Anterior cingulate cortex (tissue), 58 donors: ENCODE measurements at regions not wholly inside any gene's neighbourhood (a gene's known extent, or its start where the extent isn't known, plus 50 kb on each side); places are given as distances from the start of the nearest gene placed in this dataset.
"Not testable (repeated sequence)": the region's sequence is repeated elsewhere in the genome, so short reads cannot be mapped to it uniquely, and the experiment has no call there.

ENCODE experiments used
- DNase-seq, 58 donors: peaks; one replicate each; lab custom pipeline; 2025; lab: John Stamatoyannopoulos, UW

GRCh38 chr4:23423540-23423939, 466.3 kb downstream of the PPARGC1A start:
- no peak for DNase-seq

- DNase-seq: no peak
These were observed 467.0 kb downstream of the PPARGC1A start for GRCh38 chr4:23422878-23423277.

GRCh38 chr4:23413631-23414030, 476.2 kb downstream of the PPARGC1A start:
- DNase-seq: no peak

GRCh38 chr4:23412701-23413100, 477.1 kb downstream of the PPARGC1A start:
- no peak for DNase-seq

- not testable (repeated sequence) for DNase-seq
These were observed 480.9 kb downstream of the PPARGC1A start for GRCh38 chr4:23408913-23409312.

- DNase-seq: no peak
These were observed 488.3 kb downstream of the PPARGC1A start for GRCh38 chr4:23401572-23401971.

GRCh38 chr4:23392860-23393458, 496.9 kb downstream of the PPARGC1A start:
- DNase-seq: no peak

- no peak for DNase-seq
These were observed 499.6 kb downstream of the PPARGC1A start for GRCh38 chr4:23390246-23390645.

GRCh38 chr4:23388699-23389395, 501.0 kb downstream of the PPARGC1A start:
- DNase-seq: no peak

- no peak for DNase-seq
These were observed 501.6 kb downstream of the PPARGC1A start for GRCh38 chr4:23388255-23388654.

GRCh38 chr4:23384741-23385140, 505.1 kb downstream of the PPARGC1A start:
- DNase-seq: no peak

GRCh38 chr4:23382879-23383278, 507.0 kb downstream of the PPARGC1A start:
- DNase-seq: no peak

GRCh38 chr4:23374259-23374658, 515.6 kb downstream of the PPARGC1A start:
- no peak for DNase-seq

- DNase-seq: peak in 2 of 58 donors; percentile 5 to 10
These were observed 516.6 kb downstream of the PPARGC1A start for GRCh38 chr4:23373261-23373660.

- DNase-seq: no peak
These were observed 518.3 kb downstream of the PPARGC1A start for GRCh38 chr4:23371533-23371932.

- DNase-seq: no peak
These were observed 520.5 kb downstream of the PPARGC1A start for GRCh38 chr4:23369331-23369730.

- no peak for DNase-seq
These were observed 521.7 kb downstream of the PPARGC1A start for GRCh38 chr4:23368081-23368697.

- DNase-seq: no peak
These were observed 523.3 kb downstream of the PPARGC1A start for GRCh38 chr4:23366557-23366906.

- no peak for DNase-seq
These were observed 523.8 kb downstream of the PPARGC1A start for GRCh38 chr4:23365871-23366556.

- no peak for DNase-seq
These were observed 524.8 kb downstream of the PPARGC1A start for GRCh38 chr4:23365086-23365485.

GRCh38 chr4:23364167-23364566, 525.7 kb downstream of the PPARGC1A start:
- DNase-seq: no peak
